K562 (cell line): ENCODE measurements at regions not wholly inside any gene's neighbourhood (a gene's known extent, or its start where the extent isn't known, plus 50 kb on each side); places are given as distances from the start of the nearest gene placed in this dataset.

Source experiments
- ARNT ChIP-seq, 2 experiments: fragments of 450-650 bp; IDR thresholded peaks; 2 replicates each; pipeline ENCODE4 v1.6.1; 2016; ENCODE audit warnings: mild to moderate bottlenecking in 1 of 2
- CEBPG ChIP-seq, 3 experiments: fragments of 200-800 bp in 1 of 3; sonication (Bioruptor generic) in 1 of 3; sonication (generic) in 1 of 3; formaldehyde crosslinking in 1 of 3; IDR thresholded peaks in 2 of 3; conservative IDR thresholded peaks in 1 of 3; 2 replicates each; pipeline versions ENCODE4 v1.6.1 to v1.8.0; 2016 to 2022; ENCODE audit warnings: missing compliant biosample characterization in 2 of 3, missing genetic modification characterization in 2 of 3, mild to moderate bottlenecking in 1 of 3, missing genetic modification reagents in 1 of 3
- DEAF1 ChIP-seq: fragments of 450-650 bp; formaldehyde crosslinking; IDR thresholded peaks from 2 replicates; pipeline ENCODE4 v1.4.0; 2020; ENCODE audit warnings: mild to moderate bottlenecking, moderate library complexity
- EP300 ChIP-seq: IDR thresholded peaks from 2 replicates; pipeline ENCODE4 v1.6.1; 2012; ENCODE audit warnings: low read length, improper control_type of control experiment
- ETS2 ChIP-seq: IDR thresholded peaks from 2 replicates; pipeline ENCODE4 v1.6.1; 2016; ENCODE audit warnings: borderline replicate concordance, missing genetic modification characterization, mild to moderate bottlenecking, moderate library complexity, missing compliant biosample characterization; ENCODE audit not compliant: poor library complexity, severe bottlenecking
- ILF3 ChIP-seq: fragments of 450-650 bp; IDR thresholded peaks from 2 replicates; pipeline ENCODE4 v1.6.1; 2018; ENCODE audit warnings: antibody characterized with exemption, mild to moderate bottlenecking, moderate library complexity, borderline replicate concordance
- ILK ChIP-seq: fragments of 450-650 bp; IDR thresholded peaks from 2 replicates; pipeline ENCODE4 v1.6.1; 2016; ENCODE audit warnings: missing genetic modification characterization, low read depth, mild to moderate bottlenecking, missing compliant biosample characterization, moderate library complexity, borderline replicate concordance
- NR2C2 ChIP-seq, 2 experiments: fragments of 200-800 bp in 1 of 2; sonication (Bioruptor generic) in 1 of 2; sonication (generic) in 1 of 2; formaldehyde crosslinking in 1 of 2; IDR thresholded peaks; 2 replicates each; pipeline versions ENCODE4 v1.6.1 to v1.8.0; 2016 to 2022; ENCODE audit warnings: mild to moderate bottlenecking in 1 of 2, missing compliant biosample characterization in 1 of 2, missing genetic modification characterization in 1 of 2, missing genetic modification reagents in 1 of 2
- RBFOX2 ChIP-seq: fragments of 200-400 bp; formaldehyde crosslinking; IDR thresholded peaks from 2 replicates; pipeline ENCODE4 v1.6.1; 2017; ENCODE audit warnings: low read depth, mild to moderate bottlenecking, low read length, moderate library complexity
- SAFB ChIP-seq: fragments of 200-400 bp; formaldehyde crosslinking; IDR thresholded peaks from 2 replicates; pipeline ENCODE4 v1.6.1; 2017; ENCODE audit warnings: low read depth, low read length, borderline replicate concordance
- SRF ChIP-seq, 2 experiments: fragments of 250-450, 450-650 bp in 1 of 2; sonication (Bioruptor Pico) in 1 of 2; sonication (generic) in 1 of 2; formaldehyde crosslinking; IDR thresholded peaks; 2 replicates each; pipeline versions ENCODE4 v1.5.0 to v1.5.1; 2020 to 2022; ENCODE audit warnings: mild to moderate bottlenecking in 1 of 2, missing genetic modification reagents in 1 of 2
- YBX1 ChIP-seq: fragments of 450-650 bp; IDR thresholded peaks from 2 replicates; pipeline ENCODE4 v1.7.1; 2016; ENCODE audit warnings: mild to moderate bottlenecking
- ZNF124 ChIP-seq: sonication (generic); formaldehyde crosslinking; IDR thresholded peaks from 2 replicates; pipeline ENCODE4 v1.8.1; 2022; ENCODE audit warnings: missing genetic modification reagents
- ZNF583 ChIP-seq: fragments of 250-450 bp; sonication (Bioruptor Pico); IDR thresholded peaks from 2 replicates; pipeline ENCODE4 v1.4.0; 2020
- ZNF707 ChIP-seq: fragments of 250-450 bp; sonication (Bioruptor Pico); conservative IDR thresholded peaks from 2 replicates; pipeline ENCODE4 v1.8.0; 2022; ENCODE audit warnings: inconsistent platforms, mild to moderate bottlenecking, moderate library complexity
- TF ChIP-seq, protein P1 (sequence below): fragments of 450-650 bp; IDR thresholded peaks from 2 replicates; pipeline ENCODE4 v1.6.1; 2018; ENCODE audit not compliant: partially characterized antibody
- TF ChIP-seq, protein P2 (sequence below): IDR thresholded peaks from 3 replicates; pipeline ENCODE4 v1.6.1; 2011; ENCODE audit warnings: borderline replicate concordance, mild to moderate bottlenecking; ENCODE audit not compliant: insufficient read length, insufficient read depth
- TF ChIP-seq, protein P3 (sequence below), 3 experiments: fragments of 200-800 bp in 1 of 3; sonication (Bioruptor generic) in 1 of 3; sonication (generic) in 1 of 3; formaldehyde crosslinking in 1 of 3; IDR thresholded peaks; 2 replicates each; pipeline versions ENCODE4 v1.6.1 to v1.8.0; 2016 to 2022; ENCODE audit warnings: mild to moderate bottlenecking in 2 of 3, missing compliant biosample characterization in 2 of 3, missing genetic modification characterization in 2 of 3, missing genetic modification reagents in 1 of 3

- TF ChIP-seq ZNF583 (CRISPR knock-in tag), result no peak
- TF ChIP-seq, protein P1, sequence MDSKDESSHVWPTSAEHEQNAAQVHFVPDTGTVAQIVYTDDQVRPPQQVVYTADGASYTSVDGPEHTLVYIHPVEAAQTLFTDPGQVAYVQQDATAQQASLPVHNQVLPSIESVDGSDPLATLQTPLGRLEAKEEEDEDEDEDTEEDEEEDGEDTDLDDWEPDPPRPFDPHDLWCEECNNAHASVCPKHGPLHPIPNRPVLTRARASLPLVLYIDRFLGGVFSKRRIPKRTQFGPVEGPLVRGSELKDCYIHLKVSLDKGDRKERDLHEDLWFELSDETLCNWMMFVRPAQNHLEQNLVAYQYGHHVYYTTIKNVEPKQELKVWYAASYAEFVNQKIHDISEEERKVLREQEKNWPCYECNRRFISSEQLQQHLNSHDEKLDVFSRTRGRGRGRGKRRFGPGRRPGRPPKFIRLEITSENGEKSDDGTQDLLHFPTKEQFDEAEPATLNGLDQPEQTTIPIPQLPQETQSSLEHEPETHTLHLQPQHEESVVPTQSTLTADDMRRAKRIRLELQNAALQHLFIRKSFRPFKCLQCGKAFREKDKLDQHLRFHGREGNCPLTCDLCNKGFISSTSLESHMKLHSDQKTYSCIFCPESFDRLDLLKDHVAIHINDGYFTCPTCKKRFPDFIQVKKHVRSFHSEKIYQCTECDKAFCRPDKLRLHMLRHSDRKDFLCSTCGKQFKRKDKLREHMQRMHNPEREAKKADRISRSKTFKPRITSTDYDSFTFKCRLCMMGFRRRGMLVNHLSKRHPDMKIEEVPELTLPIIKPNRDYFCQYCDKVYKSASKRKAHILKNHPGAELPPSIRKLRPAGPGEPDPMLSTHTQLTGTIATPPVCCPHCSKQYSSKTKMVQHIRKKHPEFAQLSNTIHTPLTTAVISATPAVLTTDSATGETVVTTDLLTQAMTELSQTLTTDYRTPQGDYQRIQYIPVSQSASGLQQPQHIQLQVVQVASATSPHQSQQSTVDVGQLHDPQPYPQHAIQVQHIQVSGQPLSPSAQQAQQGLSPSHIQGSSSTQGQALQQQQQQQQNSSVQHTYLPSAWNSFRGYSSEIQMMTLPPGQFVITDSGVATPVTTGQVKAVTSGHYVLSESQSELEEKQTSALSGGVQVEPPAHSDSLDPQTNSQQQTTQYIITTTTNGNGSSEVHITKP, result no peak
- no peak for TF ChIP-seq CEBPG (CRISPR knock-in tag; IDR thresholded peaks at IDR 0.05)
- TF ChIP-seq CEBPG (tag; conservative IDR thresholded peaks at IDR 0.05 in 1 of 2, IDR thresholded peaks at IDR 0.05 in 1 of 2), result no peak
- TF ChIP-seq ILF3, result no peak
- no peak for TF ChIP-seq ILK (tag)
- TF ChIP-seq YBX1, result no peak
- 0 out of 2 replicates have a peak, but pooled peaks have one; percentile 24 for TF ChIP-seq EP300
- TF ChIP-seq SRF (CRISPR knock-in tag; IDR thresholded peaks at IDR 0.05), result no peak
- TF ChIP-seq, protein P2, sequence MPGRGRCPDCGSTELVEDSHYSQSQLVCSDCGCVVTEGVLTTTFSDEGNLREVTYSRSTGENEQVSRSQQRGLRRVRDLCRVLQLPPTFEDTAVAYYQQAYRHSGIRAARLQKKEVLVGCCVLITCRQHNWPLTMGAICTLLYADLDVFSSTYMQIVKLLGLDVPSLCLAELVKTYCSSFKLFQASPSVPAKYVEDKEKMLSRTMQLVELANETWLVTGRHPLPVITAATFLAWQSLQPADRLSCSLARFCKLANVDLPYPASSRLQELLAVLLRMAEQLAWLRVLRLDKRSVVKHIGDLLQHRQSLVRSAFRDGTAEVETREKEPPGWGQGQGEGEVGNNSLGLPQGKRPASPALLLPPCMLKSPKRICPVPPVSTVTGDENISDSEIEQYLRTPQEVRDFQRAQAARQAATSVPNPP, result no peak
- TF ChIP-seq RBFOX2, result no peak
- TF ChIP-seq, protein P3, sequence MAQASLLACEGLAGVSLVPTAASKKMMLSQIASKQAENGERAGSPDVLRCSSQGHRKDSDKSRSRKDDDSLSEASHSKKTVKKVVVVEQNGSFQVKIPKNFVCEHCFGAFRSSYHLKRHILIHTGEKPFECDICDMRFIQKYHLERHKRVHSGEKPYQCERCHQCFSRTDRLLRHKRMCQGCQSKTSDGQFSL (CRISPR knock-in tag; IDR thresholded peaks at IDR 0.05), result no peak
- TF ChIP-seq, protein P3 (tag; IDR thresholded peaks at IDR 0.05), result no peak
- TF ChIP-seq SAFB, result no peak
- no peak for TF ChIP-seq NR2C2 (CRISPR knock-in tag; IDR thresholded peaks at IDR 0.05)
- peak; percentile 21; the same call in 1 of the 2 replicates for TF ChIP-seq NR2C2 (tag; IDR thresholded peaks at IDR 0.05)
- TF ChIP-seq ETS2 (tag), result no peak
- TF ChIP-seq ARNT (IDR thresholded peaks at IDR 0.05), result no peak
- TF ChIP-seq ZNF124 (CRISPR knock-in tag), result no peak
- TF ChIP-seq DEAF1 (CRISPR knock-in tag), result no peak
- TF ChIP-seq ZNF707 (CRISPR knock-in tag), result no peak
Measured at GRCh38 chr14:55807053-55807880, 227.3 kb downstream of the KTN1 start (continued).
